Neural cell (in vitro differentiated cells): ENCODE measurements at regions not wholly inside any gene's neighbourhood (a gene's known extent, or its start where the extent isn't known, plus 50 kb on each side); places are given as distances from the start of the nearest gene placed in this dataset.
"Not testable (repeated sequence)": the region's sequence is repeated elsewhere in the genome, so short reads cannot be mapped to it uniquely, and the experiment has no call there.

Source experiments
- H2AFZ ChIP-seq: fragments of 200-600, 300-800 bp; sonication (generic), shearing (Covaris generic); 2 replicates; pipeline ENCODE4 v1.6.0; 2014; ENCODE audit warnings: low read depth, mild to moderate bottlenecking, antibody characterized with exemption, low read length, moderate library complexity
- H3F3A ChIP-seq: fragments of 200-600 bp; shearing (Covaris generic); 2 replicates; pipeline ENCODE4 v1.6.1; 2016; ENCODE audit warnings: mild to moderate bottlenecking, moderate library complexity, mixed read lengths, antibody characterized with exemption, low read length; ENCODE audit not compliant: insufficient read depth, poor library complexity, severe bottlenecking
- H3K27ac ChIP-seq: fragments of 200-600, 300-800 bp; sonication (generic), shearing (Covaris generic); 2 replicates; pipeline ENCODE4 v1.5.1; 2014; ENCODE audit warnings: mild to moderate bottlenecking, low read length, moderate library complexity
- H3K27me3 ChIP-seq: fragments of 300-800, 200-600 bp; sonication (generic), shearing (Covaris generic); 2 replicates; pipeline ENCODE4 v1.6.0; 2014; ENCODE audit warnings: mild to moderate bottlenecking, low read depth, low read length, moderate library complexity; ENCODE audit not compliant: insufficient read depth
- H3K36me3 ChIP-seq: fragments of 300-800, 200-600 bp; sonication (generic), shearing (Covaris generic); 2 replicates; pipeline ENCODE4 v1.5.1; 2014; ENCODE audit warnings: mild to moderate bottlenecking, antibody characterized with exemption, low read length, moderate library complexity; ENCODE audit not compliant: insufficient read depth
- H3K4me2 ChIP-seq: fragments of 300-800, 200-600 bp; sonication (generic), shearing (Covaris generic); 2 replicates; pipeline ENCODE4 v1.6.0; 2014; ENCODE audit warnings: mild to moderate bottlenecking, low read length
- H3K4me3 ChIP-seq: fragments of 300-800, 200-600 bp; sonication (generic), shearing (Covaris generic); 2 replicates; pipeline ENCODE4 v1.5.1; 2014; ENCODE audit warnings: mild to moderate bottlenecking, low read length, moderate library complexity
- H3K79me2 ChIP-seq: fragments of 200-600 bp; shearing (Covaris generic); replicated peaks from 2 replicates; pipeline ENCODE4 v1.6.0; 2014; ENCODE audit warnings: mild to moderate bottlenecking, low read length, moderate library complexity; ENCODE audit not compliant: insufficient read depth
- H3K9ac ChIP-seq: fragments of 300-800, 200-600 bp; sonication (generic), shearing (Covaris generic); 2 replicates; pipeline ENCODE4 v1.6.1; 2016; ENCODE audit warnings: mild to moderate bottlenecking, low read length, mixed read lengths
- H3K9me2 ChIP-seq: fragments of 200-600 bp; shearing (Covaris generic); 2 replicates; pipeline ENCODE4 v1.6.1; 2016; ENCODE audit warnings: mild to moderate bottlenecking, low read length, mixed read lengths; ENCODE audit not compliant: insufficient read depth
- H3K9me3 ChIP-seq: fragments of 200-600, 300-800 bp; sonication (generic), shearing (Covaris generic); 2 replicates; pipeline ENCODE4 v1.6.1; 2016; ENCODE audit warnings: mild to moderate bottlenecking, mixed run types, low read length, moderate library complexity, mixed read lengths
- H4K20me1 ChIP-seq: fragments of 200-600 bp; shearing (Covaris generic); 2 replicates; pipeline ENCODE4 v1.6.1; 2016; ENCODE audit warnings: mild to moderate bottlenecking, mixed run types; ENCODE audit not compliant: insufficient read depth
- CTCF ChIP-seq: fragments of 450-650 bp; IDR thresholded peaks from 2 replicates; pipeline ENCODE4 v1.5.1; 2014; ENCODE audit warnings: antibody characterized with exemption, mild to moderate bottlenecking, moderate library complexity; ENCODE audit not compliant: poor library complexity, severe bottlenecking
- EP300 ChIP-seq: fragments of 450-650 bp; conservative IDR thresholded peaks from 2 replicates; pipeline ENCODE4 v1.6.1; 2014; ENCODE audit warnings: antibody characterized with exemption, mild to moderate bottlenecking, moderate library complexity; ENCODE audit not compliant: poor library complexity, severe bottlenecking
- EZH2 ChIP-seq: fragments of 200-600, 300-800 bp; shearing (Covaris generic), sonication (generic); IDR thresholded peaks from 2 replicates; pipeline ENCODE4 v1.6.1; 2014; ENCODE audit warnings: antibody characterized with exemption, low read length, borderline replicate concordance, mild to moderate bottlenecking; ENCODE audit not compliant: insufficient read depth, poor library complexity, severe bottlenecking
- MXI1 ChIP-seq: fragments of 450-650 bp; conservative IDR thresholded peaks from 2 replicates; pipeline ENCODE4 v1.6.1; 2014; ENCODE audit warnings: antibody characterized with exemption, mild to moderate bottlenecking; ENCODE audit not compliant: poor library complexity, severe bottlenecking
- POLR2AphosphoS5 ChIP-seq: IDR thresholded peaks from 2 replicates; pipeline ENCODE4 v1.6.1; 2012
- RAD21 ChIP-seq: fragments of 450-650 bp; conservative IDR thresholded peaks from 2 replicates; pipeline ENCODE4 v1.6.1; 2014; ENCODE audit warnings: antibody characterized with exemption, mild to moderate bottlenecking, moderate library complexity
- REST ChIP-seq: IDR thresholded peaks from 2 replicates; pipeline ENCODE4 v1.6.1; 2012; ENCODE audit warnings: borderline replicate concordance
- SMC3 ChIP-seq: fragments of 450-650 bp; conservative IDR thresholded peaks from 2 replicates; pipeline ENCODE4 v1.6.1; 2014; ENCODE audit warnings: antibody characterized with exemption, mild to moderate bottlenecking, moderate library complexity; ENCODE audit not compliant: poor library complexity
- TAF1 ChIP-seq: IDR thresholded peaks from 2 replicates; pipeline ENCODE4 v1.6.1; 2012; ENCODE audit warnings: low read depth

DNA sequence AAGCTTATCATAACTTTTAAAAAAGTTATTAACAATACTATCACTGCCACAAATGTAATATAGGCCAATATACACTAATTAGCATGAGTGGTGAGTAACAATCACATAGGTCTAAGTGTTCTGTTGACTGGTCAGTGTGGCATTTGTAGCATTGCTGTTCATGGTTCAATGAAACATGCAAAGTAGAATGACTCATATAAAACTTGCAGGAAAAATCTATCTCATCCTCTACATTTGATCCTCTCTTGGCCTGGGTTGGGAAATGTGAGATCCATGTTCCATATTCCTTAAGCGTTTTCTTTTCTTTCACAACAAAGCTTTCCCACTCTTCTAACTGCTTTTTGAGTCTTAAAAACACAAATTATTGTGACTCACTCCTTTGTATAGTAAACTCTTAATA lies 1418.7 kb downstream of the FSTL5 start:
- H4K20me1 ChIP-seq: no peaks in the 10 kb centered on the region
- H3K9ac ChIP-seq: no peak overlapping the region
- no peak overlapping the region for H2AFZ ChIP-seq
- no peak overlapping the region for H3K27ac ChIP-seq
- H3K27me3 ChIP-seq: no peaks in the 10 kb centered on the region
- TF ChIP-seq POLR2AphosphoS5: no peak
- no peak for TF ChIP-seq TAF1
- no peak for TF ChIP-seq EP300
- no peak for TF ChIP-seq MXI1
- TF ChIP-seq EZH2: no peak
- no peak for TF ChIP-seq CTCF
- TF ChIP-seq RAD21: no peak
- TF ChIP-seq REST: no peak
- TF ChIP-seq SMC3: no peak
- H3F3A ChIP-seq: no peaks in the 10 kb centered on the region
- H3K9me3 ChIP-seq: no peaks in the 10 kb centered on the region
- no peak overlapping the region for H3K4me3 ChIP-seq
- H3K4me2 ChIP-seq: no peak overlapping the region
- no peaks in the 10 kb centered on the region for H3K79me2 ChIP-seq
- H3K36me3 ChIP-seq: no peaks in the 10 kb centered on the region
- no peaks in the 10 kb centered on the region for H3K9me2 ChIP-seq

GRCh38 chr4:160746585-160746984 lies 1417.2 kb downstream of the FSTL5 start:
- not testable (repeated sequence) for H3K4me2 ChIP-seq, H3F3A ChIP-seq, H3K27me3 ChIP-seq, H3K9me3 ChIP-seq, H4K20me1 ChIP-seq, H3K27ac ChIP-seq, H3K9me2 ChIP-seq, H3K79me2 ChIP-seq, H3K9ac ChIP-seq, H2AFZ ChIP-seq, H3K36me3 ChIP-seq, H3K4me3 ChIP-seq

- Histone ChIP-seq H3K4me3 (no peak overlapping the region), H4K20me1 (no peaks in the 10 kb centered on the region), H3K9ac (no peak overlapping the region), H3K9me2 (no peaks in the 10 kb centered on the region), H3K27ac (no peak overlapping the region), H3K9me3 (no peaks in the 10 kb centered on the region), H2AFZ (no peak overlapping the region), H3K79me2 (no peaks in the 10 kb centered on the region), H3K27me3 (no peaks in the 10 kb centered on the region), H3F3A (no peaks in the 10 kb centered on the region), H3K4me2 (no peak overlapping the region), H3K36me3 (no peaks in the 10 kb centered on the region)
- TF ChIP-seq MXI1: no peak
- no peak for TF ChIP-seq CTCF
- no peak for TF ChIP-seq EZH2
- no peak for TF ChIP-seq SMC3
Observed at GRCh38 chr4:160772668-160773067, 1391.1 kb downstream of the FSTL5 start.
